Jurkat, Clone E6-1 (cell line): ENCODE measurements at regions not wholly inside any gene's neighbourhood (a gene's known extent, or its start where the extent isn't known, plus 50 kb on each side); places are given as distances from the start of the nearest gene placed in this dataset.
A peak's percentile ranks its signal among the peaks of the same experiment; 100 is the strongest.
"Not testable (repeated sequence)": the region's sequence is repeated elsewhere in the genome, so short reads cannot be mapped to it uniquely, and the experiment has no call there.

Source experiments
- DNase-seq: peaks from one replicate; pipeline ENCODE4 v3.0.0-alpha.2; 2011; ENCODE audit warnings: low read depth, low spot score
- H3K4me3 ChIP-seq: 2 replicates; pipeline ENCODE4 v1.5.1; 2011; ENCODE audit warnings: mild to moderate bottlenecking, low read length, control low read depth, moderate library complexity

- H3K4me3 ChIP-seq, result no peak overlapping the region
- no peak for DNase-seq
Measured at GRCh38 chr4:77220828-77221613, 64.0 kb downstream of the CCNG2 start.

- no peak for DNase-seq
- H3K4me3 ChIP-seq, result no peak overlapping the region
Measured at GRCh38 chr4:77225022-77225421, 68.0 kb downstream of the CCNG2 start.

GRCh38 chr4:77226939-77227705, 70.1 kb downstream of the CCNG2 start:
- no peak overlapping the region for H3K4me3 ChIP-seq
- no peak for DNase-seq

GRCh38 chr4:77229433-77229832, 72.4 kb downstream of the CCNG2 start:
- no peak overlapping the region for H3K4me3 ChIP-seq
- no peak for DNase-seq

- no peak for DNase-seq
- no peak overlapping the region for H3K4me3 ChIP-seq
Measured at GRCh38 chr4:77232653-77233052, 75.6 kb downstream of the CCNG2 start.

GRCh38 chr4:77235289-77235854, 78.4 kb downstream of the CCNG2 start:
- DNase-seq, result peak; percentile 10
- no peak overlapping the region for H3K4me3 ChIP-seq

- no peak overlapping the region for H3K4me3 ChIP-seq
- DNase-seq, result no peak
Measured at GRCh38 chr4:77236806-77237205, 79.8 kb downstream of the CCNG2 start.

GRCh38 chr4:77240469-77241066, 83.6 kb downstream of the CCNG2 start:
- H3K4me3 ChIP-seq, result no peak overlapping the region
- peak; percentile 61 for DNase-seq

- no peak overlapping the region for H3K4me3 ChIP-seq
- DNase-seq, result no peak
Measured at GRCh38 chr4:77248805-77249204, 91.8 kb downstream of the CCNG2 start.

- DNase-seq, result no peak
- no peak overlapping the region for H3K4me3 ChIP-seq
Measured at GRCh38 chr4:77251751-77252150, 94.7 kb downstream of the CCNG2 start.

- no peak for DNase-seq
- H3K4me3 ChIP-seq, result no peak overlapping the region
Measured at GRCh38 chr4:77263247-77263646, 106.2 kb downstream of the CCNG2 start.

GRCh38 chr4:77263976-77264375, 107.0 kb downstream of the CCNG2 start:
- DNase-seq, H3K4me3 ChIP-seq: not testable (repeated sequence)

GRCh38 chr4:77264826-77265225, 107.8 kb downstream of the CCNG2 start:
- DNase-seq, result no peak
- no peak overlapping the region for H3K4me3 ChIP-seq

GRCh38 chr4:77268108-77268507, 111.1 kb downstream of the CCNG2 start:
- H3K4me3 ChIP-seq, result no peak overlapping the region
- DNase-seq, result no peak

GRCh38 chr4:77269505-77269904, 112.5 kb downstream of the CCNG2 start:
- no peak overlapping the region for H3K4me3 ChIP-seq
- DNase-seq, result no peak

GRCh38 chr4:77273412-77273811, 116.4 kb downstream of the CCNG2 start:
- no peak overlapping the region for H3K4me3 ChIP-seq
- DNase-seq, result no peak

GRCh38 chr4:77279114-77279513, 122.1 kb downstream of the CCNG2 start:
- H3K4me3 ChIP-seq, DNase-seq: not testable (repeated sequence)

- no peak for DNase-seq
- H3K4me3 ChIP-seq, result no peak overlapping the region
Measured at GRCh38 chr4:77282305-77282704, 125.3 kb downstream of the CCNG2 start.

- no peak overlapping the region for H3K4me3 ChIP-seq
- no peak for DNase-seq
Measured at GRCh38 chr4:77284036-77284435, 127.0 kb downstream of the CCNG2 start.

GRCh38 chr4:77286906-77287305, 129.9 kb downstream of the CCNG2 start:
- no peak overlapping the region for H3K4me3 ChIP-seq
- no peak for DNase-seq
